KMS-11 (cell line): ENCODE measurements at regions not wholly inside any gene's neighbourhood (a gene's known extent, or its start where the extent isn't known, plus 50 kb on each side); places are given as distances from the start of the nearest gene placed in this dataset.
"Not testable (repeated sequence)": the region's sequence is repeated elsewhere in the genome, so short reads cannot be mapped to it uniquely, and the experiment has no call there.

Source experiments
- H2AFZ ChIP-seq: fragments of 200-600 bp; sonication (generic); 2 replicates; pipeline ENCODE4 v1.6.1; 2016; ENCODE audit warnings: antibody characterized with exemption, mixed run types, low read depth
- H3K27ac ChIP-seq: fragments of 200-600 bp; sonication (generic); 2 replicates; pipeline ENCODE4 v1.6.1; 2016; ENCODE audit warnings: mild to moderate bottlenecking, mixed run types
- H3K27me3 ChIP-seq: fragments of 200-600 bp; sonication (generic); 2 replicates; pipeline ENCODE4 v1.6.1; 2017; ENCODE audit warnings: mild to moderate bottlenecking, low read depth, mixed run types, moderate library complexity; ENCODE audit not compliant: insufficient read depth
- H3K36me3 ChIP-seq: fragments of 200-600 bp; sonication (generic); 2 replicates; pipeline ENCODE4 v1.6.1; 2017; ENCODE audit warnings: mild to moderate bottlenecking, mixed run types; ENCODE audit not compliant: insufficient read depth
- H3K4me1 ChIP-seq: fragments of 200-600 bp; sonication (generic); 2 replicates; pipeline ENCODE4 v1.6.1; 2016; ENCODE audit warnings: mild to moderate bottlenecking, low read depth, mixed run types; ENCODE audit not compliant: poor library complexity, severe bottlenecking
- H3K4me2 ChIP-seq: fragments of 200-600 bp; sonication (generic); 2 replicates; pipeline ENCODE4 v1.7.0; 2016; ENCODE audit warnings: mild to moderate bottlenecking, mixed run types
- H3K4me3 ChIP-seq: fragments of 200-600 bp; sonication (generic); IDR thresholded peaks from 2 replicates; pipeline ENCODE4 v1.6.1; 2017; ENCODE audit warnings: low read depth, low read length, mixed read lengths; ENCODE audit not compliant: insufficient read depth
- H3K79me2 ChIP-seq: fragments of 200-600 bp; sonication (generic); 2 replicates; pipeline ENCODE4 v1.6.1; 2016; ENCODE audit warnings: low read depth, mixed run types; ENCODE audit not compliant: insufficient read depth
- H3K9ac ChIP-seq: fragments of 200-600 bp; sonication (generic); 2 replicates; pipeline ENCODE4 v1.6.1; 2016; ENCODE audit warnings: mild to moderate bottlenecking, mixed run types
- H4K20me1 ChIP-seq: fragments of 200-600 bp; sonication (generic); 2 replicates; pipeline ENCODE4 v1.6.1; 2016; ENCODE audit warnings: mild to moderate bottlenecking, mixed run types; ENCODE audit not compliant: insufficient read depth
- TF ChIP-seq, protein P1 (sequence below): fragments of 200-600 bp; sonication (generic); conservative IDR thresholded peaks from 2 replicates; pipeline ENCODE4 v1.6.1; 2017; ENCODE audit warnings: low read depth, mild to moderate bottlenecking, antibody characterized with exemption, low read length, moderate library complexity, mixed read lengths

DNA sequence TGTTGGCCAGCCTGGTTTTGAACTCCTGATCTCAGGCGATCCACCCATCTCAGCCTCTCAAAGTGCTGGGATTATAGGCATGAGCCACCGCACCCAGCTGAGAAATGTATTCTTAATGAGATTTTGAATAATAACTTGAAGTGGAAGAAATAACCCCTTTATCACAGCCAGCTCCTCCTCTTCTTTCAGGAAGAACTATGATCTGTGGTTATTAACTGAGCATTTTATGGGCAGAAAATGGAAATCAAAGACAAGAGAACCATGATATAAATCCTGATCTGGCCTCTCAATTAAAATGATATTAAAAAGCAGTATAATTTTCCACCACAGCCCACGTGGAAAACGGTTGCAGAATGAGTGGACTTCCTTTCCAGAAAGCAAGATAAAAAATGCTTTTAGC lies 206.6 kb downstream of the PRELID2 start:
- TF ChIP-seq, protein P1, sequence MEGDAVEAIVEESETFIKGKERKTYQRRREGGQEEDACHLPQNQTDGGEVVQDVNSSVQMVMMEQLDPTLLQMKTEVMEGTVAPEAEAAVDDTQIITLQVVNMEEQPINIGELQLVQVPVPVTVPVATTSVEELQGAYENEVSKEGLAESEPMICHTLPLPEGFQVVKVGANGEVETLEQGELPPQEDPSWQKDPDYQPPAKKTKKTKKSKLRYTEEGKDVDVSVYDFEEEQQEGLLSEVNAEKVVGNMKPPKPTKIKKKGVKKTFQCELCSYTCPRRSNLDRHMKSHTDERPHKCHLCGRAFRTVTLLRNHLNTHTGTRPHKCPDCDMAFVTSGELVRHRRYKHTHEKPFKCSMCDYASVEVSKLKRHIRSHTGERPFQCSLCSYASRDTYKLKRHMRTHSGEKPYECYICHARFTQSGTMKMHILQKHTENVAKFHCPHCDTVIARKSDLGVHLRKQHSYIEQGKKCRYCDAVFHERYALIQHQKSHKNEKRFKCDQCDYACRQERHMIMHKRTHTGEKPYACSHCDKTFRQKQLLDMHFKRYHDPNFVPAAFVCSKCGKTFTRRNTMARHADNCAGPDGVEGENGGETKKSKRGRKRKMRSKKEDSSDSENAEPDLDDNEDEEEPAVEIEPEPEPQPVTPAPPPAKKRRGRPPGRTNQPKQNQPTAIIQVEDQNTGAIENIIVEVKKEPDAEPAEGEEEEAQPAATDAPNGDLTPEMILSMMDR: no peak
- H3K4me1 ChIP-seq: peaks cover 13% of the 10 kb centered on the region
- no peak overlapping the region for H2AFZ ChIP-seq
- H3K9ac ChIP-seq: no peak overlapping the region
- no peak overlapping the region for H3K27ac ChIP-seq
- H3K4me3 ChIP-seq: no peak overlapping the region
- H3K4me2 ChIP-seq: no peak overlapping the region
- no peaks in the 10 kb centered on the region for H3K79me2 ChIP-seq
- no peaks in the 10 kb centered on the region for H4K20me1 ChIP-seq
- no peaks in the 10 kb centered on the region for H3K36me3 ChIP-seq
- no peaks in the 10 kb centered on the region for H3K27me3 ChIP-seq

DNA sequence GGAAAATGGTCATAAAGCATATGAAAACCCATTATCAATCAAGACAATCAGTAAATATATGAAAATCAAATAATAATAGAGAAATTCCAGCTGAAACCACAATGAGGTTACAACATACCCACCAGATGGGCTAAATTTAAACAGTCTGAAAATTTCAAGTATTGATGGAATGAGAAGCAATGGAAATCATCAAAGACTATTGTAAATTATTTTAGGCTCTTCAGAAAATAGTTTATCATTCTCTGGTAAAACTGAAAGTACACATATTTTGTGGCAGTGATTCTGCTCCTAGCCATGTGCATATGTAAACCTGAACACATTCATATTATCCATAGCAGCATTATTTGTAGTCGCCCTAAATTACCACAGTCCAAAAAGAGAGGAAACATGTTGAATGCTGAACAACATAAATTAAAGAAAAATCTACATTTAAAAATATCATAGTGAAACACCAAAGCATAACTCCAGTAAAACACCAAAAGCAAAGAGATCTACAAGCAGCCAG lies 215.3 kb downstream of the PRELID2 start:
- Histone ChIP-seq H4K20me1 (no peaks in the 10 kb centered on the region), H3K27me3 (no peaks in the 10 kb centered on the region), H3K9ac (no peak overlapping the region), H3K4me3 (no peak overlapping the region), H3K36me3 (no peaks in the 10 kb centered on the region), H3K27ac (no peak overlapping the region), H2AFZ (no peak overlapping the region), H3K4me1 (no peaks in the 10 kb centered on the region), H3K4me2 (no peak overlapping the region), H3K79me2 (no peaks in the 10 kb centered on the region)
- TF ChIP-seq, protein P1: no peak

DNA sequence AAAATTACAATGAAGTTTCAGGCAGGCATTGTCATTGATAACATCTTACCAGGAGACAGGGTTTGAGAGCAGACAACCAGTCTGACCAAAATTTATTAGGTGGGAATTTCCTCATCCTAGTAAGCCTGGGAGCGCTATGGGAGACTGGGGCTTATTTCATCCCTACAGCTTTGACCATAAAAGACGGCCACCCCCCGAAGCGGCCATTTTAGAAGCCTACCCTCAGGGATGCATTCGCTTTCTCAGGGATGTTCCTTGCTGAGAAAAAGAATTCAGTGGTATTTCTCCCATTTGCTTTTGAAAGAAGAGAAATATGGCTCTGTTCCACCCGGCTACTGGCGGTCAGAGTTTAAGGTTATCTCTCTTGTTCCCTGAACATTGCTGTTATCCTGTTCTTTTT lies 218.4 kb downstream of the PRELID2 start:
- H3K27ac ChIP-seq, H4K20me1 ChIP-seq, H3K9ac ChIP-seq, H3K4me3 ChIP-seq, H3K4me1 ChIP-seq, H3K4me2 ChIP-seq, H2AFZ ChIP-seq, H3K79me2 ChIP-seq, H3K27me3 ChIP-seq, H3K36me3 ChIP-seq: not testable (repeated sequence)

DNA sequence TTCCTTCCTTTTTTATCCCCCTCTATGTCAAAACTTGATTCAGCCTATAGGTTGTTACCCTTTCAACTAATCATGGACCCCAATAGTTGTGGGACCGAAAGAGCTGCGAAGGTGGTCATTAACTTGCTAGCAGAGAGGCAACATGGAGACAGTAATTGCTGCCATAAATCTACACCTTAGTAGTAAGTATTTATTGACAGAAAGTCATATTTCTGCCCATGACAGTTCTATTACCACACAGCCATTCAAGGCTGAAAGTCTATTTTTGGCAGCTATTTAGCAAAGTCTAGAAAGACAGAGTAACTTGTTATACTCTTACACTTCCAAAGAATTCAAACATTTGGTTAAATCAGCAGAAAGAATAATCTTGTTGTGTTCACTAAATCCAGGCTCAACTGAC lies 236.2 kb downstream of the PRELID2 start:
- Histone ChIP-seq H4K20me1 (no peaks in the 10 kb centered on the region), H3K4me1 (no peaks in the 10 kb centered on the region), H3K9ac (no peak overlapping the region), H3K79me2 (no peaks in the 10 kb centered on the region), H3K36me3 (no peaks in the 10 kb centered on the region), H3K4me3 (no peak overlapping the region), H3K4me2 (no peak overlapping the region), H2AFZ (no peak overlapping the region), H3K27ac (no peak overlapping the region), H3K27me3 (no peaks in the 10 kb centered on the region)
- TF ChIP-seq, protein P1: no peak

DNA sequence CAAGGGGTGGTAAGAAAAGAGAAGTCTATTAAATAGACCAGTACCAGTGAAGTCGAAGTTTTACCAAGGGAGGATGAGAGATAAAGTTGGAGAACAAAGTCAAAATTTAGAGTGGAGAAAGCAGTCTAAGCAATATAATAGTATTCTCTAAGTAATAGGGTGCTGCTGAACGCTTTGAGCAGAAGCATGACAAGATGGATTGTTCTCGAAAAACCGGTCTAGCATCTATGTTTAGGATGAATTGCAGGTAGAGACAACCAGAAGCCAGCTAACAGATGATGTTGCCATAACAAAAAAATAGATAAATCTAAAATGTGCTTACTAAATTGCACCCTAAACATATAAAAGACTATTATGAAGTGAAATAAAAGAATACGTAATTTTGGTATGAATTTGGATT lies 237.0 kb downstream of the PRELID2 start:
- no peaks in the 10 kb centered on the region for H4K20me1 ChIP-seq
- TF ChIP-seq, protein P1: no peak
- no peak overlapping the region for H3K27ac ChIP-seq
- no peak overlapping the region for H3K4me3 ChIP-seq
- H3K27me3 ChIP-seq: no peaks in the 10 kb centered on the region
- no peak overlapping the region for H3K4me2 ChIP-seq
- H2AFZ ChIP-seq: no peak overlapping the region
- H3K9ac ChIP-seq: no peak overlapping the region
- H3K36me3 ChIP-seq: no peaks in the 10 kb centered on the region
- H3K4me1 ChIP-seq: no peaks in the 10 kb centered on the region
- H3K79me2 ChIP-seq: no peaks in the 10 kb centered on the region
